KG1 (cell line): ENCODE measurements at regions not wholly inside any gene's neighbourhood (a gene's known extent, or its start where the extent isn't known, plus 50 kb on each side); places are given as distances from the start of the nearest gene placed in this dataset.
"Not testable (repeated sequence)": the region's sequence is repeated elsewhere in the genome, so short reads cannot be mapped to it uniquely, and the experiment has no call there.

Source experiments
- DNase-seq: peaks from one replicate; lab custom pipeline; 2025; lab: John Stamatoyannopoulos, UW

GRCh38 chrX:124181515-124181914, 150.9 kb upstream of the TEX13D start:
- not testable (repeated sequence) for DNase-seq

GRCh38 chrX:124190440-124190839, 142.0 kb upstream of the TEX13D start:
- DNase-seq, result no peak

GRCh38 chrX:124194199-124194598, 138.3 kb upstream of the TEX13D start:
- no peak for DNase-seq

GRCh38 chrX:124194901-124195300, 137.6 kb upstream of the TEX13D start:
- no peak for DNase-seq

- DNase-seq, result no peak
Observed at GRCh38 chrX:124203311-124203710, 129.1 kb upstream of the TEX13D start.

- DNase-seq, result peak; percentile 3
Observed at GRCh38 chrX:124208660-124209059, 123.8 kb upstream of the TEX13D start.

GRCh38 chrX:124209792-124210576, 122.5 kb upstream of the TEX13D start:
- DNase-seq, result no peak

- DNase-seq, result no peak
Observed at GRCh38 chrX:124211312-124211942, 121.0 kb upstream of the TEX13D start.

GRCh38 chrX:124212622-124213021, 119.8 kb upstream of the TEX13D start:
- DNase-seq, result peak; percentile 21

- DNase-seq, result no peak
Observed at GRCh38 chrX:124215786-124216185, 116.7 kb upstream of the TEX13D start.

- DNase-seq, result no peak
Observed at GRCh38 chrX:124216396-124217115, 115.9 kb upstream of the TEX13D start.

- DNase-seq, result peak; percentile 65
Observed at GRCh38 chrX:124217304-124218251, 114.9 kb upstream of the TEX13D start.

GRCh38 chrX:124223524-124223923, 108.9 kb upstream of the TEX13D start:
- no peak for DNase-seq

GRCh38 chrX:124224528-124224927, 107.9 kb upstream of the TEX13D start:
- no peak for DNase-seq

- DNase-seq, result no peak
Observed at GRCh38 chrX:124226129-124226528, 106.3 kb upstream of the TEX13D start.

- no peak for DNase-seq
Observed at GRCh38 chrX:124228849-124229248, 103.6 kb upstream of the TEX13D start.

- no peak for DNase-seq
Observed at GRCh38 chrX:124229374-124229773, 103.1 kb upstream of the TEX13D start.

- no peak for DNase-seq
Observed at GRCh38 chrX:124230655-124231450, 101.6 kb upstream of the TEX13D start.

- DNase-seq, result no peak
Observed at GRCh38 chrX:124231451-124231759, 101.1 kb upstream of the TEX13D start.

- DNase-seq, result no peak
Observed at GRCh38 chrX:124232523-124233201, 99.8 kb upstream of the TEX13D start.

GRCh38 chrX:124234348-124234747, 98.1 kb upstream of the TEX13D start:
- DNase-seq, result no peak
